D721Med (cell line): ENCODE measurements at regions not wholly inside any gene's neighbourhood (a gene's known extent, or its start where the extent isn't known, plus 50 kb on each side); places are given as distances from the start of the nearest gene placed in this dataset.
A peak's percentile ranks its signal among the peaks of the same experiment; 100 is the strongest.

Experiments
- DNase-seq: peaks from one replicate; pipeline ENCODE4 v3.0.0; 2011; ENCODE audit warnings: low spot score; ENCODE audit not compliant: insufficient read length
- FAIRE-seq: peaks from 2 replicates; lab custom pipeline; 2011; peaks lifted over from hg19 to GRCh38; lab: Jason Lieb, UNC
- TF ChIP-seq, protein P1 (sequence below): IDR thresholded peaks from 2 replicates; pipeline ENCODE4 v1.5.1; 2012; ENCODE audit warnings: mild to moderate bottlenecking, control low read depth; ENCODE audit not compliant: insufficient read depth; ENCODE audit errors: missing control alignments

GRCh38 chr1:192862271-192862670 is 53.4 kb downstream of the RGS2 start:
- FAIRE-seq = peak; percentile 53
- TF ChIP-seq, protein P1, sequence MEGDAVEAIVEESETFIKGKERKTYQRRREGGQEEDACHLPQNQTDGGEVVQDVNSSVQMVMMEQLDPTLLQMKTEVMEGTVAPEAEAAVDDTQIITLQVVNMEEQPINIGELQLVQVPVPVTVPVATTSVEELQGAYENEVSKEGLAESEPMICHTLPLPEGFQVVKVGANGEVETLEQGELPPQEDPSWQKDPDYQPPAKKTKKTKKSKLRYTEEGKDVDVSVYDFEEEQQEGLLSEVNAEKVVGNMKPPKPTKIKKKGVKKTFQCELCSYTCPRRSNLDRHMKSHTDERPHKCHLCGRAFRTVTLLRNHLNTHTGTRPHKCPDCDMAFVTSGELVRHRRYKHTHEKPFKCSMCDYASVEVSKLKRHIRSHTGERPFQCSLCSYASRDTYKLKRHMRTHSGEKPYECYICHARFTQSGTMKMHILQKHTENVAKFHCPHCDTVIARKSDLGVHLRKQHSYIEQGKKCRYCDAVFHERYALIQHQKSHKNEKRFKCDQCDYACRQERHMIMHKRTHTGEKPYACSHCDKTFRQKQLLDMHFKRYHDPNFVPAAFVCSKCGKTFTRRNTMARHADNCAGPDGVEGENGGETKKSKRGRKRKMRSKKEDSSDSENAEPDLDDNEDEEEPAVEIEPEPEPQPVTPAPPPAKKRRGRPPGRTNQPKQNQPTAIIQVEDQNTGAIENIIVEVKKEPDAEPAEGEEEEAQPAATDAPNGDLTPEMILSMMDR = no peak

GRCh38 chr1:192866241-192866868 is 57.5 kb downstream of the RGS2 start:
- FAIRE-seq (no peak), DNase-seq (no peak)

More at GRCh38 chr1:192862271-192862670, 53.4 kb downstream of the RGS2 start:
- DNase-seq = no peak

GRCh38 chr1:192867180-192867579 is 58.3 kb downstream of the RGS2 start:
- TF ChIP-seq, protein P1 = no peak
- FAIRE-seq (no peak), DNase-seq (no peak)

More at GRCh38 chr1:192866241-192866868, 57.5 kb downstream of the RGS2 start:
- TF ChIP-seq, protein P1 = no peak

GRCh38 chr1:192869308-192869940 is 60.6 kb downstream of the RGS2 start:
- TF ChIP-seq, protein P1 = no peak

DNA sequence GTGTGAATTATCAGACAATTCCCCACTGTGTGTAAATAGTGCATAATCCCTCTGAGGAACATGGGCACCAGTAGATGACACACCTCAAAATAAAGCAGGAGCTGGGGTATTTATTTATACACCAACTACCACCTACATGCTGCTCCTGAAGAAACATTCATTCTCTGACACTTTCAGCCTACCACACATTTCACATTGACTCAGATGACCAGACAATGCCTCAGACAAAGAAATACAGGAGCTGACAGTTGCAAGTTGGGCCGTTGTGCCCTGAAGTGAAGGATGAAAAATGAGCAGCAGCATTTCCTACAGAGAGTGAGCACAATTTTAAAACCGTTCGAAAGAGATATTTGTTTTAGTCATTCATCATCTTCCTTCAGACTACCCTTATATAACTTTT is 63.2 kb downstream of the RGS2 start:
- TF ChIP-seq, protein P1 = no peak
- no peak for DNase-seq
- FAIRE-seq = no peak

More at GRCh38 chr1:192869308-192869940, 60.6 kb downstream of the RGS2 start:
- FAIRE-seq (peak; percentile 81), DNase-seq (no peak)

DNA sequence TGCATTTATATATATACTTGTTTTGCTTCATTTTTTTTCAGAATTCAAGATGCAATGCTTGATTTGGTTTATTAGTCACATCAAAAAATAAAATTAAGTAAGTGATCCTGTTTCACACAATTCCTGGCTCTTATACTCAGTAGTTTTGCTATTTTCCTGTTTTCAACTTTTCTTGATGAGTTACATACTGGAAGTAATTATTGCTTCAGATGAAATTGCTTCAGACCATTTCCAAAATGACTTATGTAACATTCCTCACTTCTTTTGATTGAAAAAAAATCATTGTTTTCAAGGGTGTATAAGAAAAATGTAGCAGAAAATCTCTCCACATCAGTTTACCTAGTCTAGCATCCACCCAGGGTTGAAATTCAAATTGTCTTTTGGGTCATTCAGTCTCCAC is 65.0 kb downstream of the RGS2 start:
- TF ChIP-seq, protein P1 = no peak
- DNase-seq (no peak), FAIRE-seq (peak; percentile 64)

DNA sequence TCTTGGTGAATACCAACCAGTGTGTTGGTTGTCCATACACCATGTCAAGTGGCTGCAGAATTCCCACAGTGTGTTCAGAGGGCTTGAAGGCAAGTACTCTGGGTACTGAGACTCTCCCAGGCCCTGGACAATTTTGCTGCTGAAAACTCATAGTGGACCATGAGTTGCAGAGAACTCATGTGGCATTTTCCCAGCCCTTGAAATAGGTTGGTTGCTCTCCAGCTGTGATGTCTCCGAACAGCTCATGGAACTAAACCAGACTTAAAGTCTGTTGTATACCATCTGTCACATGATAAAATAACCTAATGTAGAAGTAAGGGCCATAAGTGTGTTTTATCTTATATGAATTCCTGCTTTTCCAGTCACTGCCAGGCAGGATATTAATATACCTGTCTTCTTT is 67.8 kb downstream of the RGS2 start:
- no peak for DNase-seq
- TF ChIP-seq, protein P1 = no peak
- peak; percentile 56 for FAIRE-seq
